ENCODE measurements at regions not wholly inside any gene's neighbourhood (a gene's known extent, or its start where the extent isn't known, plus 50 kb on each side); places are given as distances from the start of the nearest gene placed in this dataset.

GRCh38 chr12:66045506-66045905 is 85.0 kb downstream of the LLPH start:
- no peak for TF ChIP-seq SNAI2 (CRISPR knock-in tag; IDR thresholded peaks at IDR 0.05)
- no peak for TF ChIP-seq ZNF565 (CRISPR knock-in tag; conservative IDR thresholded peaks at IDR 0.05; ENCODE audit: low read depth)
- no peak for TF ChIP-seq TSHZ2 (CRISPR knock-in tag; IDR thresholded peaks at IDR 0.05)
- no peak for TF ChIP-seq ZNF8 (CRISPR knock-in tag; IDR thresholded peaks at IDR 0.05)
- no peak for TF ChIP-seq GLIS3 (CRISPR knock-in tag; IDR thresholded peaks at IDR 0.05)
- no peak for TF ChIP-seq ESRRG (CRISPR knock-in tag; IDR thresholded peaks at IDR 0.05)
- TF ChIP-seq CSRNP3 (CRISPR knock-in tag; IDR thresholded peaks at IDR 0.05): no peak
- TF ChIP-seq RARB (CRISPR knock-in tag; IDR thresholded peaks at IDR 0.05): no peak
- TF ChIP-seq ZFP30 (CRISPR knock-in tag; IDR thresholded peaks at IDR 0.05): no peak
- no peak for TF ChIP-seq CREB5 (CRISPR knock-in tag; IDR thresholded peaks at IDR 0.05; ENCODE audit: low read depth)
- no peak for TF ChIP-seq PPARA (CRISPR knock-in tag; IDR thresholded peaks at IDR 0.05; ENCODE audit: borderline replicate concordance)
- TF ChIP-seq ZC3H10 (CRISPR knock-in tag; IDR thresholded peaks at IDR 0.05): no peak
- TF ChIP-seq ARNTL (CRISPR knock-in tag; IDR thresholded peaks at IDR 0.05; ENCODE audit: borderline replicate concordance, low read depth): no peak
- TF ChIP-seq TCF4 (CRISPR knock-in tag; IDR thresholded peaks at IDR 0.05; ENCODE audit: borderline replicate concordance): no peak
- no peak for TF ChIP-seq ISL1 (CRISPR knock-in tag; IDR thresholded peaks at IDR 0.05)
- no peak for TF ChIP-seq ZNF70 (CRISPR knock-in tag; IDR thresholded peaks at IDR 0.05)
- no peak for TF ChIP-seq TOX (CRISPR knock-in tag; IDR thresholded peaks at IDR 0.05; ENCODE audit: borderline replicate concordance)
- no peak for TF ChIP-seq OSR1 (CRISPR knock-in tag; IDR thresholded peaks at IDR 0.05)
- TF ChIP-seq POU6F1 (CRISPR knock-in tag; IDR thresholded peaks at IDR 0.05; ENCODE audit: borderline replicate concordance, low read depth): no peak
- ATAC-seq: no peak

GRCh38 chr12:66044731-66045130 is 85.8 kb downstream of the LLPH start:
- TF ChIP-seq SNAI2 (CRISPR knock-in tag; IDR thresholded peaks at IDR 0.05) (no peak), ZNF8 (CRISPR knock-in tag; IDR thresholded peaks at IDR 0.05) (no peak), CSRNP3 (CRISPR knock-in tag; IDR thresholded peaks at IDR 0.05) (no peak), PATZ1 (CRISPR knock-in tag; IDR thresholded peaks at IDR 0.05; ENCODE audit: borderline replicate concordance) (no peak), GLIS3 (CRISPR knock-in tag; IDR thresholded peaks at IDR 0.05) (no peak), ZFP30 (CRISPR knock-in tag; IDR thresholded peaks at IDR 0.05) (no peak), TOX (CRISPR knock-in tag; IDR thresholded peaks at IDR 0.05; ENCODE audit: borderline replicate concordance) (peak; percentile 87), TCF4 (CRISPR knock-in tag; IDR thresholded peaks at IDR 0.05; ENCODE audit: borderline replicate concordance) (no peak), RARB (CRISPR knock-in tag; IDR thresholded peaks at IDR 0.05) (0 out of 2 replicates have a peak, but pooled peaks have one; percentile 25)
- ATAC-seq: peak; percentile 95

All from SK-N-SH treated with all-trans-retinoic acid at 6 μM for 48 hours (cell line).